Brain microvascular endothelial cell (primary cell): ENCODE measurements at regions not wholly inside any gene's neighbourhood (a gene's known extent, or its start where the extent isn't known, plus 50 kb on each side); places are given as distances from the start of the nearest gene placed in this dataset.
"Not testable (repeated sequence)": the region's sequence is repeated elsewhere in the genome, so short reads cannot be mapped to it uniquely, and the experiment has no call there.

ENCODE experiments used
- DNase-seq: peaks from one replicate; pipeline ENCODE4 v3.0.0-alpha.2; 2020
- H3K27ac ChIP-seq: fragments of 250-450 bp; sonication (Bioruptor Pico); 2 replicates; pipeline ENCODE4 v1.5.1; 2020; ENCODE audit warnings: mild to moderate bottlenecking, moderate library complexity
- H3K27me3 ChIP-seq: fragments of 250-450 bp; sonication (Bioruptor Pico); replicated peaks from 2 replicates; pipeline ENCODE4 v1.5.1; 2020; ENCODE audit warnings: mild to moderate bottlenecking
- H3K36me3 ChIP-seq: fragments of 250-450 bp; sonication (Bioruptor Pico); replicated peaks from 2 replicates; pipeline ENCODE4 v1.5.1; 2020; ENCODE audit warnings: mild to moderate bottlenecking
- H3K4me3 ChIP-seq: 2 replicates; pipeline ENCODE4 v1.5.1; 2011; ENCODE audit warnings: low read depth, mild to moderate bottlenecking, control low read depth, low read length, moderate library complexity
- in situ Hi-C: cut with HindIII; loops from 2 replicates; pipeline ENCODE4 v1.10.0; 2017; ENCODE audit warnings: low sequenced_read_pairs, low pct_ligation_motif_present
- TF ChIP-seq, protein P1 (sequence below): IDR thresholded peaks from 2 replicates; pipeline ENCODE4 v1.5.1; 2011; ENCODE audit warnings: low read depth, mild to moderate bottlenecking, moderate library complexity, low read length, control low read depth, inconsistent platforms; ENCODE audit errors: missing control alignments

DNA sequence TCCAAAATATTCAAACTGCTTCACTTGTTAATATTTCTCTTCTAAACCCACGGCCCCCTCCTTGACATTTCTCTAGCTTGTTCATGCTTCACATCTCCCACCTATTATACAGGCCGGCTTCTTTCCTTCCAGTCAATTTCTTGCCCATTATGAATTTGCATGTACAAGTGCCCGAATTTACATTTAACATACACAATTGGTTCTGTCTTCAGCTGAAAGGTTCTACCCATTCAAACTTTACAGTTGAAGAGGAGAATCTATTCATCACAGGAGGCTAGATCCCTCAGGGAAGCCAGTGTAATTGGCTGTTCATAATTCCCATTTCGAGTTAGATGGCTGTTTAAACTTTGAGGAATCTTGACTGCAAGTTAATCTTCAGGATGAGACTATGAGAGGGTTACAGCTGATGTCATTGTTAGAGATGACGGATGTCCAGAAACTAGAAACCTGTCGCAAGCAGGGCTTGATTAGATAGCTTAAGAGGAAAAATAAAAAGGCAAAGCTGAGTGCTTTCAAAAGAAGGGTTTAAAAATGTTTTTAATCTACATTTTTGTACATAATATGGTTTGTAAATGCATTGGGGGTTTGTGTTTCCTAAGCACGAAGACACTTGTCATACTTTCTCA lies 157.0 kb downstream of the ADSS2 start:
- DNase-seq = no peak
- Histone ChIP-seq H3K36me3 (no peaks in the 10 kb centered on the region), H3K4me3 (no peak overlapping the region), H3K27me3 (no peaks in the 10 kb centered on the region), H3K27ac (no peak overlapping the region)
- TF ChIP-seq, protein P1, sequence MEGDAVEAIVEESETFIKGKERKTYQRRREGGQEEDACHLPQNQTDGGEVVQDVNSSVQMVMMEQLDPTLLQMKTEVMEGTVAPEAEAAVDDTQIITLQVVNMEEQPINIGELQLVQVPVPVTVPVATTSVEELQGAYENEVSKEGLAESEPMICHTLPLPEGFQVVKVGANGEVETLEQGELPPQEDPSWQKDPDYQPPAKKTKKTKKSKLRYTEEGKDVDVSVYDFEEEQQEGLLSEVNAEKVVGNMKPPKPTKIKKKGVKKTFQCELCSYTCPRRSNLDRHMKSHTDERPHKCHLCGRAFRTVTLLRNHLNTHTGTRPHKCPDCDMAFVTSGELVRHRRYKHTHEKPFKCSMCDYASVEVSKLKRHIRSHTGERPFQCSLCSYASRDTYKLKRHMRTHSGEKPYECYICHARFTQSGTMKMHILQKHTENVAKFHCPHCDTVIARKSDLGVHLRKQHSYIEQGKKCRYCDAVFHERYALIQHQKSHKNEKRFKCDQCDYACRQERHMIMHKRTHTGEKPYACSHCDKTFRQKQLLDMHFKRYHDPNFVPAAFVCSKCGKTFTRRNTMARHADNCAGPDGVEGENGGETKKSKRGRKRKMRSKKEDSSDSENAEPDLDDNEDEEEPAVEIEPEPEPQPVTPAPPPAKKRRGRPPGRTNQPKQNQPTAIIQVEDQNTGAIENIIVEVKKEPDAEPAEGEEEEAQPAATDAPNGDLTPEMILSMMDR = no peak
- in situ Hi-C loops = no loop called here

DNA sequence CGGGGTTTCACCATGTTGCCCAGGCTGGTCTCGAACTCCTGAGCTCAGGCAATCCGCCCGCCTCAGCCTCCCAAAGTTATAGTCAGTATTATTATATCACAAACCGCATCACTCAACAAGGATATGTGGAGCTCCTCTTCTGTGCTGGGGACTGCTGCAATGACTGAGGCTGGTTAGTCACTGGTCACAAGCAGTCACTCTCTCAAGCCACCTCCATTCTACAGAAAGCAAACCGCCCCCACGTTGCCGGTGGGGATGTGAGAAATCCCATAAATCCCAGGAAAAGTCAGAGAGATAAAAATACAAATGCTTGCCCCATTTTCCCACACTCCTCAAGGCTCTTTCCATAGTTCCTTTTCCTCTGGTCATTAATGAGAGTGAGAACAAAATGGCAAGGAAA lies 155.7 kb downstream of the ADSS2 start:
- no peak for DNase-seq
- no peak overlapping the region for H3K27ac ChIP-seq

DNA sequence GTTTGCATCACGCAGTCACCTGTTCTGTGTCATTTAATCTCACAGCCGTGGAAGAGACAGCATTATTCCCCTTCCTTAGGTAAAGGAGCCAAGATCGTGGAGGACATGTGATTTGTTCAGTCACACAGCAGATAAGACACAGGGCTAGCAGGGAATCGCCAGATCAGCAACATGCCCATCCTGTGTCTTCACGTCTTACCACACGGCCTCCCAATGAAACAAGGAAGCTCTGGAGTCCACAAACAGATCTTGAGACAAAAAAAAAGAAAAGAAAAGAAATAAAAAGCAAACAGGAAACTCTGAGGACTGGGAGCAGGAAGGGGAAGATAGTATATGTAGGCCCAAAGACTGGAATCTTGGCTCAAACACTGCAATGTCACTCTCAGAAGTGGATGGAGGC lies 155.3 kb downstream of the ADSS2 start:
- in situ Hi-C loops = no loop called here
- Histone ChIP-seq H3K36me3 (no peaks in the 10 kb centered on the region), H3K27ac (no peak overlapping the region), H3K4me3 (no peak overlapping the region), H3K27me3 (no peaks in the 10 kb centered on the region)
- TF ChIP-seq, protein P1 = no peak
- DNase-seq = no peak

More for the DNA sequence above, 155.7 kb downstream of the ADSS2 start:
- Histone ChIP-seq H3K36me3 (no peaks in the 10 kb centered on the region), H3K27me3 (no peaks in the 10 kb centered on the region), H3K4me3 (no peak overlapping the region)
- TF ChIP-seq, protein P1 = no peak
- in situ Hi-C loops = no loop called here

DNA sequence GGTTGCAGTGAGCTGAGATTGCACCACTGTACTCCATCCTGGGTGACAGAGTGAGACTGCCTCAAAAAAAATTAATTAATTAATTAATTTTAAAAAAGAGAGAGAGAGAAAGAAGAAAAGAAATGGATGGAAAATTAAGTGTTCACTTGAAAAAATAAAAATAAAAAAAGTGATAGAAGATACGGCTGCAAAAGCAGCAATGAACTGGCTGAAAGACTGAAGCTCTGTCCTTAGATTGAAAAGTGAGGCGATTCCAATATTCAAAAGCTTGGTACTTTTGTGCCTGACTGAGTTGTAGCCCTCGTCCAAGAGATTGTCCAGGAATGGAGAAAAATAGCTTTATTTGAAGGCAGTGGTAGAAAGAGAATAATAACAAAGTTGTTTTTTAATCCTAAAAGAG lies 154.6 kb downstream of the ADSS2 start:
- Histone ChIP-seq H3K27me3 (no peaks in the 10 kb centered on the region), H3K27ac (no peak overlapping the region), H3K4me3 (no peak overlapping the region), H3K36me3 (no peaks in the 10 kb centered on the region)
- in situ Hi-C loops = no loop called here
- TF ChIP-seq, protein P1 = no peak
- no peak for DNase-seq

DNA sequence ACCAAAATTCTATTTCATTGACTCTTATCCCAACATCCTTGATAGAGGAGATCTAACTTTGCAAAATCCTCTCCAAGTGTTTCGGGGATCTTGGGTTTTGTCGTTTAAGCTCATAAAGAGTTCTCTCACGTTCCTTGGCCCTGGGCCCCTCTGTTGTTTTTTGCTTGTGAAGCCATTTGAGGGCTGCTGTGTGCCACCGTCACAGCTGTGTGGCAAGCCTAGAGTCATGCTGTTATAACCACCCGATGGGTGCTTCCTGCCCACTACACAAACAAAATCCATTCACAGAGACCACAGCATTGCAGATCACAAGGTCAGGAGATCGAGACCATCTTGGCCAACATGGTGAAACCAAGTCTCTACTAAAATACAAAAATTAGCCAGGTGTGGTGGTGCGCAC lies 154.1 kb downstream of the ADSS2 start:
- no peak overlapping the region for H3K27ac ChIP-seq
- in situ Hi-C loops = no loop called here
- DNase-seq = no peak
- H3K27me3 ChIP-seq = no peaks in the 10 kb centered on the region
- TF ChIP-seq, protein P1 = no peak
- no peaks in the 10 kb centered on the region for H3K36me3 ChIP-seq
- no peak overlapping the region for H3K4me3 ChIP-seq

DNA sequence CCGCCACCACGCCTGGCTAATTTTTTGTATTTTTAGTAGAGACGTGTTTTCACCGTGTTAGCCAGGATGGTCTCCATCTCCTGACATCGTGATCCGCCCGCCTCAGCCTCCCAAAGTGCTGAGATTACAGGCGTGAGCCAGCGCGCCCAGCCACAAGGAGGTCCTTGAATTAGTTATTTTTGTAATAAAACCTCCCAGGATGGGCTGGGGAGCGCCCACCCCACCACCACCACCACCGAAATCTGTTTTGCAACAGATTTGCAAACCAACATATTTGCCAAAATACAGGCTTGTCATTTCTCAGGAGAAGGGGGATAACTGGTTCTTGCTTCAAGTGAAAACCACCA lies 151.7 kb downstream of the ADSS2 start:
- in situ Hi-C loops, DNase-seq, H3K36me3 ChIP-seq, H3K4me3 ChIP-seq, H3K27me3 ChIP-seq, H3K27ac ChIP-seq: not testable (repeated sequence)
